Left renal cortex interstitium (tissue), 4 donors: ENCODE measurements at regions not wholly inside any gene's neighbourhood (a gene's known extent, or its start where the extent isn't known, plus 50 kb on each side); places are given as distances from the start of the nearest gene placed in this dataset.

Source experiments
- DNase-seq, 4 donors: peaks; one replicate each; pipeline ENCODE4 v3.0.0-alpha.2; 2013; ENCODE audit warnings: low read depth in 4 of 4, low spot score in 2 of 4, missing footprints in 1 of 4

- DNase-seq, result no peak
These were observed 535.1 kb downstream of the RNF144A start for GRCh38 chr2:7452110-7452876.

- no peak for DNase-seq
These were observed 537.4 kb downstream of the RNF144A start for GRCh38 chr2:7454592-7454991.

GRCh38 chr2:7456762-7457161 is 539.5 kb downstream of the RNF144A start:
- peak in 1 of 4 donors; percentile 17 for DNase-seq

GRCh38 chr2:7458066-7458465 is 540.9 kb downstream of the RNF144A start:
- DNase-seq, result no peak

GRCh38 chr2:7467782-7468447 is 550.7 kb downstream of the RNF144A start:
- DNase-seq, result no peak

GRCh38 chr2:7468448-7468828 is 551.2 kb downstream of the RNF144A start:
- no peak for DNase-seq

- no peak for DNase-seq
These were observed 551.7 kb downstream of the RNF144A start for GRCh38 chr2:7468955-7469354.

GRCh38 chr2:7471185-7471584 is 554.0 kb downstream of the RNF144A start:
- no peak for DNase-seq

GRCh38 chr2:7472465-7472864 is 555.3 kb downstream of the RNF144A start:
- no peak for DNase-seq

GRCh38 chr2:7473135-7473771 is 556.0 kb downstream of the RNF144A start:
- no peak for DNase-seq

GRCh38 chr2:7476371-7476770 is 559.2 kb downstream of the RNF144A start:
- DNase-seq, result no peak

- DNase-seq, result no peak
These were observed 562.4 kb downstream of the RNF144A start for GRCh38 chr2:7479603-7480002.

- DNase-seq, result no peak
These were observed 563.2 kb downstream of the RNF144A start for GRCh38 chr2:7480431-7480830.

- no peak for DNase-seq
These were observed 573.5 kb downstream of the RNF144A start for GRCh38 chr2:7490672-7491071.

- no peak for DNase-seq
These were observed 575.5 kb downstream of the RNF144A start for GRCh38 chr2:7492719-7493118.

GRCh38 chr2:7497178-7497577 is 580.0 kb downstream of the RNF144A start:
- DNase-seq, result no peak

- DNase-seq, result no peak
These were observed 581.8 kb downstream of the RNF144A start for GRCh38 chr2:7499018-7499417.

GRCh38 chr2:7502336-7502735 is 585.1 kb downstream of the RNF144A start:
- DNase-seq, result no peak

GRCh38 chr2:7508296-7508943 is 591.2 kb downstream of the RNF144A start:
- DNase-seq, result no peak

GRCh38 chr2:7510353-7510752 is 593.1 kb downstream of the RNF144A start:
- DNase-seq, result no peak

- DNase-seq, result no peak
These were observed 596.6 kb downstream of the RNF144A start for GRCh38 chr2:7513834-7514233.
